DOHH2 (cell line): ENCODE measurements at regions not wholly inside any gene's neighbourhood (a gene's known extent, or its start where the extent isn't known, plus 50 kb on each side); places are given as distances from the start of the nearest gene placed in this dataset.

ENCODE experiments used
- H3F3A ChIP-seq: fragments of 200-600 bp; sonication (generic), shearing (Covaris generic); 2 replicates; pipeline ENCODE4 v1.6.0; 2016; ENCODE audit warnings: antibody characterized with exemption, mild to moderate bottlenecking; ENCODE audit not compliant: control insufficient read depth, insufficient read depth
- H3K27ac ChIP-seq: fragments of 200-600 bp; sonication (generic); 2 replicates; pipeline ENCODE4 v1.5.1; 2014; ENCODE audit warnings: low read depth, mild to moderate bottlenecking, low read length, moderate library complexity
- H3K27me3 ChIP-seq: fragments of 200-600 bp; sonication (generic); 2 replicates; pipeline ENCODE4 v1.6.1; 2014; ENCODE audit warnings: mild to moderate bottlenecking, low read length, mixed read lengths; ENCODE audit not compliant: control insufficient read depth
- H3K36me3 ChIP-seq: fragments of 200-600 bp; sonication (generic); 2 replicates; pipeline ENCODE4 v1.6.1; 2014; ENCODE audit warnings: mild to moderate bottlenecking, low read length, moderate library complexity, mixed read lengths; ENCODE audit not compliant: control insufficient read depth
- H3K4me1 ChIP-seq: fragments of 200-600 bp; sonication (generic); 2 replicates; pipeline ENCODE4 v1.6.1; 2014; ENCODE audit warnings: mild to moderate bottlenecking, low read length, mixed read lengths; ENCODE audit not compliant: control insufficient read depth
- H3K4me2 ChIP-seq: fragments of 200-600 bp; sonication (generic); 2 replicates; pipeline ENCODE4 v1.6.0; 2014; ENCODE audit warnings: mild to moderate bottlenecking, low read length, moderate library complexity
- H3K4me3 ChIP-seq: fragments of 200-600 bp; sonication (generic); 2 replicates; pipeline ENCODE4 v1.5.1; 2014; ENCODE audit warnings: mild to moderate bottlenecking, low read length, mixed read lengths
- H3K79me2 ChIP-seq: fragments of 200-600 bp; sonication (generic); 2 replicates; pipeline ENCODE4 v1.6.1; 2014; ENCODE audit warnings: mild to moderate bottlenecking, low read length, mixed read lengths; ENCODE audit not compliant: control insufficient read depth
- H3K9me2 ChIP-seq: fragments of 200-600 bp; sonication (generic); replicated peaks from 2 replicates; pipeline ENCODE4 v1.6.1; 2014; ENCODE audit warnings: mild to moderate bottlenecking, low read length, mixed read lengths; ENCODE audit not compliant: control insufficient read depth
- H3K9me3 ChIP-seq: fragments of 200-600 bp; sonication (generic); 2 replicates; pipeline ENCODE4 v1.6.1; 2014; ENCODE audit warnings: antibody characterized with exemption, low read length, mixed read lengths; ENCODE audit not compliant: control insufficient read depth, insufficient read depth
- H4K20me1 ChIP-seq: fragments of 200-600 bp; sonication (generic); 2 replicates; pipeline ENCODE4 v1.6.0; 2014; ENCODE audit warnings: low read depth, mild to moderate bottlenecking, antibody characterized with exemption, low read length, moderate library complexity; ENCODE audit not compliant: control insufficient read depth, insufficient read depth
- EZH2phosphoT487 ChIP-seq: fragments of 200-600 bp; sonication (generic); IDR thresholded peaks from 2 replicates; pipeline ENCODE4 v1.6.1; 2017; ENCODE audit warnings: borderline replicate concordance, mild to moderate bottlenecking, antibody characterized with exemption, low read length, moderate library complexity, mixed read lengths
- TF ChIP-seq, protein P1 (sequence below): fragments of 200-600 bp; sonication (generic); IDR thresholded peaks from one replicate; pipeline ENCODE4 v1.5.1; 2014; ENCODE audit warnings: antibody characterized with exemption, mild to moderate bottlenecking, low read depth, low read length; ENCODE audit not compliant: poor library complexity, severe bottlenecking

DNA sequence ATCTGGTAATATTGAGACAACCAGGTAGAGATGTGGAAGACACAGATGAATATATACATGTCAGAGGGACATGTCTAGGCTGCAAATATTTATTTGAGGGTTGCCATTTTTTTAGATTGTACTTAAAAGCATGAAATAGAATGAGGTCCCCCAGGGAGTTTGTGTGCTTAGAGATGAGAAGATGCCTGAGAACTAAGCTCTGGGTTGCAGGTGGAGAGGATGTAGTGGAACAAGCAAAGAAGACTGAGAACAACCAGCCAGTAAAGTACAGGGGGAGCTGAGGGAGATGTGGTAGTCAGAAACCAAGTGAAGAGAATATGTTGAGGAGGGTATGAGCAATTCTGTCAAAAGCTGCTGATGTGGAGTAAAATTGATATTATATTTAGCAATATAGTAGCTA is 95.6 kb upstream of the UNC5C start:
- TF ChIP-seq, protein P1, sequence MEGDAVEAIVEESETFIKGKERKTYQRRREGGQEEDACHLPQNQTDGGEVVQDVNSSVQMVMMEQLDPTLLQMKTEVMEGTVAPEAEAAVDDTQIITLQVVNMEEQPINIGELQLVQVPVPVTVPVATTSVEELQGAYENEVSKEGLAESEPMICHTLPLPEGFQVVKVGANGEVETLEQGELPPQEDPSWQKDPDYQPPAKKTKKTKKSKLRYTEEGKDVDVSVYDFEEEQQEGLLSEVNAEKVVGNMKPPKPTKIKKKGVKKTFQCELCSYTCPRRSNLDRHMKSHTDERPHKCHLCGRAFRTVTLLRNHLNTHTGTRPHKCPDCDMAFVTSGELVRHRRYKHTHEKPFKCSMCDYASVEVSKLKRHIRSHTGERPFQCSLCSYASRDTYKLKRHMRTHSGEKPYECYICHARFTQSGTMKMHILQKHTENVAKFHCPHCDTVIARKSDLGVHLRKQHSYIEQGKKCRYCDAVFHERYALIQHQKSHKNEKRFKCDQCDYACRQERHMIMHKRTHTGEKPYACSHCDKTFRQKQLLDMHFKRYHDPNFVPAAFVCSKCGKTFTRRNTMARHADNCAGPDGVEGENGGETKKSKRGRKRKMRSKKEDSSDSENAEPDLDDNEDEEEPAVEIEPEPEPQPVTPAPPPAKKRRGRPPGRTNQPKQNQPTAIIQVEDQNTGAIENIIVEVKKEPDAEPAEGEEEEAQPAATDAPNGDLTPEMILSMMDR, result no peak
- no peak for TF ChIP-seq EZH2phosphoT487

DNA sequence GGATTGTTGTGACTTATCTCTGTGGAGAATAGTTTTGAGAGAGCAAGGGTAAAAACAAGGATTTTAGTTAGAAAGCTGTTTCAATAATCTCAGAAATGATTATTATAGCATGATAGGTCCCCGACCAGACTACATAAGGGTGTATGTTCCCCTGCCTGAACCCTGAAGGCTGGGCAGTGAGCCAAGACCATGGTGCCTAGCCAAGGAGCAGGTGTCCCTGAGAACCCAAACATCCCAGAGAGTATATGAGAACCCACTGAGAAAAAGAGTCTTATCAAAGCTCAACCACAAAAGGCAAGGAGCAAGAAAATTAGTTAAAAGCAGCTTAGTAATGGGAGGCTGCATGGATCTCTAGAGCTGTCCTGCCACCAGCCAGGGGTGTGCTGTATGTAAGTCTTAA is 94.9 kb upstream of the UNC5C start:
- no peak overlapping the region for H3K4me3 ChIP-seq
- no peaks in the 10 kb centered on the region for H3K27me3 ChIP-seq
- H3F3A ChIP-seq, result no peaks in the 10 kb centered on the region
- no peaks in the 10 kb centered on the region for H3K9me3 ChIP-seq
- no peak overlapping the region for H3K27ac ChIP-seq
- H4K20me1 ChIP-seq, result no peaks in the 10 kb centered on the region
- H3K9me2 ChIP-seq, result no peaks in the 10 kb centered on the region
- TF ChIP-seq EZH2phosphoT487, result no peak
- TF ChIP-seq, protein P1, result no peak
- H3K4me2 ChIP-seq, result no peak overlapping the region
- no peaks in the 10 kb centered on the region for H3K79me2 ChIP-seq
- no peaks in the 10 kb centered on the region for H3K4me1 ChIP-seq
- no peaks in the 10 kb centered on the region for H3K36me3 ChIP-seq

More for the DNA sequence above, 95.6 kb upstream of the UNC5C start:
- Histone ChIP-seq H3F3A (no peaks in the 10 kb centered on the region), H3K9me3 (no peaks in the 10 kb centered on the region), H3K36me3 (no peaks in the 10 kb centered on the region), H3K4me1 (no peaks in the 10 kb centered on the region), H3K4me2 (no peak overlapping the region), H3K27me3 (no peaks in the 10 kb centered on the region), H3K79me2 (no peaks in the 10 kb centered on the region), H4K20me1 (no peaks in the 10 kb centered on the region), H3K9me2 (no peaks in the 10 kb centered on the region), H3K4me3 (no peak overlapping the region), H3K27ac (no peak overlapping the region)

DNA sequence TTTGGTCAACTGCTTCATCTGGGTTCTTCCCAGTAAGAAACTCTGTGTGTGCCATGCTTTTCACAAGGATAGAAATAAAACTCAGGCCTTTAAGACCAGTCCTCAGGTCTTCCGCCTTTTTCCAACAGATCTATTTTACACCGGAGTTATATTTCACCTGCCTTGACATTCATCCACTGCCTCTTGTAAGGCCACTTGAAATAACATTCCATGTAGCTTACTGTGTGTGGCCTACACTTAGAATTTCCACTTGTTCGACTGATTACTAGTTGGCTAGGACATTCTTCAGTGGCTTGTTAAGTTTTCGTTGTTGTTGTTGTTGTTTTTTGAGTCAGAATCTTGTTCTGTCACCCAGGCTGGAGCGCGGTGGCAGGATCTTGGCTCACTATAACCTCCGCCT is 92.8 kb upstream of the UNC5C start:
- no peaks in the 10 kb centered on the region for H3K36me3 ChIP-seq
- H3K27me3 ChIP-seq, result no peaks in the 10 kb centered on the region
- H3K4me1 ChIP-seq, result no peaks in the 10 kb centered on the region
- H4K20me1 ChIP-seq, result no peaks in the 10 kb centered on the region
- no peak overlapping the region for H3K27ac ChIP-seq
- H3K79me2 ChIP-seq, result no peaks in the 10 kb centered on the region
- no peaks in the 10 kb centered on the region for H3K9me2 ChIP-seq
- H3F3A ChIP-seq, result no peaks in the 10 kb centered on the region
- H3K9me3 ChIP-seq, result no peaks in the 10 kb centered on the region
- H3K4me3 ChIP-seq, result no peak overlapping the region
- H3K4me2 ChIP-seq, result no peak overlapping the region
- TF ChIP-seq, protein P1, result no peak
- no peak for TF ChIP-seq EZH2phosphoT487

DNA sequence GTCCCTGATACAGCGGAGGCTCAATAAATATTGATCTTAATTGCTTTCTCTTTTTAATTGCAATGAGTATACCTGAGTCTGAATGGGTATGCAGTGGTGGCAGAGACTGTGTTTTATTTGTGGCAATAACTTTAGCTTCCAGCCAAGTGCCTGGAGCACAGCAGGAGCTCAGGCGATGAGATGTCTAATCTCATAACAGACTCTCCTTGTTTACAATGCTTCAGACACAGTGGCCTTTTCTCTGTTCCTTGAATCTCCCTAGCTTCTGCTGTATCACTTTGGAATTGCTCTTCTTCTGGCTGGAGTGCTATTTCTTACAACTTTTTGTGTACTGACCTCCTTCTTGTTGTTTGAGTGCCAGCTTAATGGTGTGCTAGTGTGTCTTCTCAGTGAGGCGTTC is 91.5 kb upstream of the UNC5C start:
- H3K27ac ChIP-seq, result no peak overlapping the region

More for the DNA sequence above, 91.5 kb upstream of the UNC5C start:
- no peaks in the 10 kb centered on the region for H3K4me1 ChIP-seq
- no peaks in the 10 kb centered on the region for H3K9me3 ChIP-seq
- no peak overlapping the region for H3K4me3 ChIP-seq
- no peaks in the 10 kb centered on the region for H3F3A ChIP-seq
- H3K4me2 ChIP-seq, result no peak overlapping the region
- H3K9me2 ChIP-seq, result no peaks in the 10 kb centered on the region
- no peaks in the 10 kb centered on the region for H3K79me2 ChIP-seq
- H3K36me3 ChIP-seq, result no peaks in the 10 kb centered on the region
- H4K20me1 ChIP-seq, result no peaks in the 10 kb centered on the region
- no peaks in the 10 kb centered on the region for H3K27me3 ChIP-seq
- no peak for TF ChIP-seq EZH2phosphoT487
- TF ChIP-seq, protein P1, result no peak
